PFSK-1 (cell line): ENCODE measurements at regions not wholly inside any gene's neighbourhood (a gene's known extent, or its start where the extent isn't known, plus 50 kb on each side); places are given as distances from the start of the nearest gene placed in this dataset.

Experiments
- FOXP2 ChIP-seq: optimal IDR thresholded peaks from 2 replicates; pipeline ENCODE3; 2011; ENCODE audit warnings: borderline replicate concordance, control low read depth, inconsistent platforms; ENCODE audit not compliant: insufficient read depth; ENCODE audit errors: extremely low read length, extremely low read depth
- POLR2AphosphoS5 ChIP-seq: IDR thresholded peaks from 2 replicates; pipeline ENCODE4 v1.6.1; 2012; ENCODE audit warnings: low read depth, mild to moderate bottlenecking, control low read depth, low read length, moderate library complexity
- REST ChIP-seq, 2 experiments: IDR thresholded peaks; 2 replicates each; pipeline versions ENCODE4 v1.6.1 to v1.8.0; 2011 to 2012; ENCODE audit warnings: low read depth in 2 of 2, low read length in 2 of 2, control low read depth in 1 of 2, inconsistent platforms in 1 of 2, mild to moderate bottlenecking in 1 of 2, moderate library complexity in 1 of 2; ENCODE audit not compliant: insufficient read depth in 1 of 2
- SIN3A ChIP-seq: IDR thresholded peaks from 2 replicates; pipeline ENCODE4 v1.6.1; 2012; ENCODE audit warnings: mild to moderate bottlenecking, low read length, moderate library complexity, borderline replicate concordance; ENCODE audit not compliant: insufficient read depth
- TAF1 ChIP-seq: IDR thresholded peaks from 2 replicates; pipeline ENCODE4 v1.6.1; 2012; ENCODE audit warnings: low read length, control low read depth, borderline replicate concordance; ENCODE audit not compliant: insufficient read depth

GRCh38 chr16:49111351-49111750, 170.3 kb downstream of the CBLN1 start:
- TF ChIP-seq SIN3A (no peak), TAF1 (no peak), POLR2AphosphoS5 (no peak), FOXP2 (no peak), REST (IDR thresholded peaks at IDR 0.05; ENCODE audit: insufficient read depth in 1 of 2, low read depth in 2 of 2, low read length in 2 of 2) (no peak)

- TF ChIP-seq SIN3A = no peak
- TF ChIP-seq REST (IDR thresholded peaks at IDR 0.05; ENCODE audit: insufficient read depth in 1 of 2, low read depth in 2 of 2, low read length in 2 of 2) = no peak
- TF ChIP-seq POLR2AphosphoS5 = no peak
- TF ChIP-seq FOXP2 = no peak
- TF ChIP-seq TAF1 = no peak
Measured at GRCh38 chr16:49108611-49109010, 173.0 kb downstream of the CBLN1 start.

- TF ChIP-seq POLR2AphosphoS5 (no peak), FOXP2 (no peak), SIN3A (no peak), TAF1 (no peak), REST (IDR thresholded peaks at IDR 0.05; ENCODE audit: insufficient read depth in 1 of 2, low read depth in 2 of 2, low read length in 2 of 2) (no peak)
Measured at GRCh38 chr16:49103298-49103697, 178.3 kb downstream of the CBLN1 start.

- no peak for TF ChIP-seq TAF1
- no peak for TF ChIP-seq FOXP2
- TF ChIP-seq POLR2AphosphoS5 = no peak
- TF ChIP-seq SIN3A = no peak
- no peak for TF ChIP-seq REST (IDR thresholded peaks at IDR 0.05; ENCODE audit: insufficient read depth in 1 of 2, low read depth in 2 of 2, low read length in 2 of 2)
Measured at GRCh38 chr16:49101997-49102396, 179.6 kb downstream of the CBLN1 start.

DNA sequence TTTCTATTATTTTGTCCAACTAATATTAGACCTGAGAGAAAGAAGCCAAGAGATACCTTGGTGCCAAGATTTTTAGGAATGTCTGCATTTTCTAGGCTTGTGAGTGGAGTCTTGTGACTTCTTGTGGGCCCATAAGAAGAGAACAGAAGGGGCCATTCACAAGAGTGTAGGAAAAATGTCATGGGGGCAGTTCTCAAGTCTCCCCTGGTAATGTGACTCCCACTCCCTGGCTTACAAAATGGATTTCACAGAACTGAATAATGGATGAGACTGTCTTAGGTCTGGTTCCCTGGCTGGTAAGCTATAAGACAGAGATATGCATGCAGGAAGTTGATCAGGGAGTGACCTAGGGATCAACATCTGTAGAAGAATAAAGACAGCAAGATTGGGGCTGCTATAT, 181.3 kb downstream of the CBLN1 start:
- no peak for TF ChIP-seq TAF1
- no peak for TF ChIP-seq SIN3A
- no peak for TF ChIP-seq POLR2AphosphoS5
- TF ChIP-seq REST (IDR thresholded peaks at IDR 0.05; ENCODE audit: insufficient read depth in 1 of 2, low read depth in 2 of 2, low read length in 2 of 2) = no peak
- no peak for TF ChIP-seq FOXP2
